ENCODE measurements at regions not wholly inside any gene's neighbourhood (a gene's known extent, or its start where the extent isn't known, plus 50 kb on each side); places are given as distances from the start of the nearest gene placed in this dataset.
A peak's percentile ranks its signal among the peaks of the same experiment; 100 is the strongest.

DNA sequence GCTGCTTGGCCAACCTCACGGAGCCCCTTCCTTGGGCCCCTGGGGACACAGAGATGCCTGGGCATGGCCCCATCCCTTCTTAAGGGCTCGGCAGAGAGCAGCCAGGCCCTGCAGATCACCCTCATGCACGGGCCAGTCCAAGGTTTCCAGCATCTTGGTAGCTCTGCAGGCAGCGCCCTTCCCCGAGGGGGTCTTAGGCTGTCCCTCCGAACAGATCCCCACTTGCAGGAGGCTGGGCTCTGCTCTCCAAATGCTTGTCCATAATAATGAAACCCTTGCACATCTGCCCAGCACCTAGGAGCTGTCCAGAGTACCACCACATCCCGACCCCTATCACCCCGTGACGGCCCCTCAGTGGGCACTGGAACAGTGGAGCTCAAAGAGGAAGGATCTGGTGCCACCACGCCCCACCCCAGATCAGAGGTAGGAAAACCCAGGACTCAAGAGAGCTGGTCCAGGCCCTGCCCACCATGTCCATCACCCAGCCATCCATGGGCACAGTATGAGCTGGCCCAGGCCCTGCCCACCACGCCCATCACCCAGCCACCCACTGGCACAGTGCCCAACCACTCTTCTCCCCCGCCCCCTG lies 92.5 kb upstream of the PRR5 start (continued):
- TF ChIP-seq, protein P1, sequence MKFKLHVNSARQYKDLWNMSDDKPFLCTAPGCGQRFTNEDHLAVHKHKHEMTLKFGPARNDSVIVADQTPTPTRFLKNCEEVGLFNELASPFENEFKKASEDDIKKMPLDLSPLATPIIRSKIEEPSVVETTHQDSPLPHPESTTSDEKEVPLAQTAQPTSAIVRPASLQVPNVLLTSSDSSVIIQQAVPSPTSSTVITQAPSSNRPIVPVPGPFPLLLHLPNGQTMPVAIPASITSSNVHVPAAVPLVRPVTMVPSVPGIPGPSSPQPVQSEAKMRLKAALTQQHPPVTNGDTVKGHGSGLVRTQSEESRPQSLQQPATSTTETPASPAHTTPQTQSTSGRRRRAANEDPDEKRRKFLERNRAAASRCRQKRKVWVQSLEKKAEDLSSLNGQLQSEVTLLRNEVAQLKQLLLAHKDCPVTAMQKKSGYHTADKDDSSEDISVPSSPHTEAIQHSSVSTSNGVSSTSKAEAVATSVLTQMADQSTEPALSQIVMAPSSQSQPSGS (CRISPR knock-in tag; IDR thresholded peaks at IDR 0.05; ENCODE audit: borderline replicate concordance, low read depth): no peak
- TF ChIP-seq RORB (CRISPR knock-in tag; IDR thresholded peaks at IDR 0.05) (no peak), MXD4 (CRISPR knock-in tag; IDR thresholded peaks at IDR 0.05; ENCODE audit: borderline replicate concordance) (no peak), SP1 (CRISPR knock-in tag; conservative IDR thresholded peaks at IDR 0.05) (no peak)
- TF ChIP-seq, protein P2, sequence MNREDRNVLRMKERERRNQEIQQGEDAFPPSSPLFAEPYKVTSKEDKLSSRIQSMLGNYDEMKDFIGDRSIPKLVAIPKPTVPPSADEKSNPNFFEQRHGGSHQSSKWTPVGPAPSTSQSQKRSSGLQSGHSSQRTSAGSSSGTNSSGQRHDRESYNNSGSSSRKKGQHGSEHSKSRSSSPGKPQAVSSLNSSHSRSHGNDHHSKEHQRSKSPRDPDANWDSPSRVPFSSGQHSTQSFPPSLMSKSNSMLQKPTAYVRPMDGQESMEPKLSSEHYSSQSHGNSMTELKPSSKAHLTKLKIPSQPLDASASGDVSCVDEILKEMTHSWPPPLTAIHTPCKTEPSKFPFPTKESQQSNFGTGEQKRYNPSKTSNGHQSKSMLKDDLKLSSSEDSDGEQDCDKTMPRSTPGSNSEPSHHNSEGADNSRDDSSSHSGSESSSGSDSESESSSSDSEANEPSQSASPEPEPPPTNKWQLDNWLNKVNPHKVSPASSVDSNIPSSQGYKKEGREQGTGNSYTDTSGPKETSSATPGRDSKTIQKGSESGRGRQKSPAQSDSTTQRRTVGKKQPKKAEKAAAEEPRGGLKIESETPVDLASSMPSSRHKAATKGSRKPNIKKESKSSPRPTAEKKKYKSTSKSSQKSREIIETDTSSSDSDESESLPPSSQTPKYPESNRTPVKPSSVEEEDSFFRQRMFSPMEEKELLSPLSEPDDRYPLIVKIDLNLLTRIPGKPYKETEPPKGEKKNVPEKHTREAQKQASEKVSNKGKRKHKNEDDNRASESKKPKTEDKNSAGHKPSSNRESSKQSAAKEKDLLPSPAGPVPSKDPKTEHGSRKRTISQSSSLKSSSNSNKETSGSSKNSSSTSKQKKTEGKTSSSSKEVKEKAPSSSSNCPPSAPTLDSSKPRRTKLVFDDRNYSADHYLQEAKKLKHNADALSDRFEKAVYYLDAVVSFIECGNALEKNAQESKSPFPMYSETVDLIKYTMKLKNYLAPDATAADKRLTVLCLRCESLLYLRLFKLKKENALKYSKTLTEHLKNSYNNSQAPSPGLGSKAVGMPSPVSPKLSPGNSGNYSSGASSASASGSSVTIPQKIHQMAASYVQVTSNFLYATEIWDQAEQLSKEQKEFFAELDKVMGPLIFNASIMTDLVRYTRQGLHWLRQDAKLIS (CRISPR knock-in tag; IDR thresholded peaks at IDR 0.05; ENCODE audit: borderline replicate concordance): no peak
- TF ChIP-seq, protein P3, sequence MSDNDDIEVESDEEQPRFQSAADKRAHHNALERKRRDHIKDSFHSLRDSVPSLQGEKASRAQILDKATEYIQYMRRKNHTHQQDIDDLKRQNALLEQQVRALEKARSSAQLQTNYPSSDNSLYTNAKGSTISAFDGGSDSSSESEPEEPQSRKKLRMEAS (CRISPR knock-in tag; IDR thresholded peaks at IDR 0.05): no peak

DNA sequence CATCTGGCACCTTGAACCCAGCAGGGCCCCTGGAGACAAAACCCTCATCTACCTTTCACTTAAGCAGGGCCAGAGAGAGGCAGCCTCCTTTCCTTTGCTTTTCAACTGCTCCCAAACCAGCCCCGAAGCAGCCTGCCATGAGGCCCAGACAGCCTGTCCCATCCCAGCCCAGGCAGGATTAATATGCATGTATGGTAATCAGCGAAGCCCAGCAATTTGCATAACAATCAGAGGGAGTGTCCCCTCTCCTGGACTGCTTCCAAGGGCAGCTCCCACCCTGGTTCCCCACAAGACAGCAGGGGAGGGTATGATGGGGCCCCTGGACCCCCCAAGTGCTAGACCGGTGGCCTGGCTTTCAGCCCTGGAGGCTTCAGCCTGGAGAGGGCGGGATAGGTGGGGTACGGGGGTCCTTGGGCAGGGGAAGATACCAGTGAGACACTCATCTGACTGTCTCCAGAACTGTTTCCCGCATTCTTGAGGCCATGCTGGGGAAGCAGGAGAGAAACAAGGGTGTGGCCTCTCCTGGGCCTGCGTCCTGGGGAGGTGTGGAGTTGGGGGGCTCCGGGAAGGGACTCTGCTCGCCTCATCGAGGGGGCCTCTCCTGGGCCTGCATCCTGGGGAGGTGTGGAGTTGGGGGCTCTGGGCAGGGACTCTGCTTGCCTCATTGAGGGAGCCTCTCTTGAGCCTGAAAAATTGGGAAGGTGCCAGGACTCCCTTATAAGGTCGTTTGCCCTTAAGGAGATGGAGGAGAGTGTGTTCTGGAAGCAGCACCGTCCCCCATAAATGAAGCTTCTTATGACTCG lies 93.2 kb upstream of the PRR5 start:
- H3K36me3 Mint-ChIP-seq: peaks cover 27% of the 10 kb centered on the region
- DNase-seq (ENCODE audit: low spot score) (no peak), ATAC-seq (peak; percentile 51; the same call in 1 of the 2 replicates)
- peaks cover 6% of the 10 kb centered on the region; the same call in 1 of the 2 replicates for H3K4me1 Mint-ChIP-seq
- POLR2A ChIA-PET: no interaction called here
- H3K27me3 Mint-ChIP-seq (ENCODE audit: low read depth): peaks cover 7% of the 10 kb centered on the region; the same call in 1 of the 2 replicates
- CTCF ChIA-PET: interaction anchor here (1.1 kb wide), 1 partner anchor 12 kb away, joined by 3 read pairs; no protein-coding TSS in a partner anchor
- H3K9me3 Mint-ChIP-seq: peaks cover 26% of the 10 kb centered on the region
- no peak overlapping the region for H3K27ac Mint-ChIP-seq
- TF ChIP-seq, protein P4, sequence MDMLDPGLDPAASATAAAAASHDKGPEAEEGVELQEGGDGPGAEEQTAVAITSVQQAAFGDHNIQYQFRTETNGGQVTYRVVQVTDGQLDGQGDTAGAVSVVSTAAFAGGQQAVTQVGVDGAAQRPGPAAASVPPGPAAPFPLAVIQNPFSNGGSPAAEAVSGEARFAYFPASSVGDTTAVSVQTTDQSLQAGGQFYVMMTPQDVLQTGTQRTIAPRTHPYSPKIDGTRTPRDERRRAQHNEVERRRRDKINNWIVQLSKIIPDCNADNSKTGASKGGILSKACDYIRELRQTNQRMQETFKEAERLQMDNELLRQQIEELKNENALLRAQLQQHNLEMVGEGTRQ (CRISPR knock-in tag; IDR thresholded peaks at IDR 0.05): no peak
- TF ChIP-seq, protein P5, sequence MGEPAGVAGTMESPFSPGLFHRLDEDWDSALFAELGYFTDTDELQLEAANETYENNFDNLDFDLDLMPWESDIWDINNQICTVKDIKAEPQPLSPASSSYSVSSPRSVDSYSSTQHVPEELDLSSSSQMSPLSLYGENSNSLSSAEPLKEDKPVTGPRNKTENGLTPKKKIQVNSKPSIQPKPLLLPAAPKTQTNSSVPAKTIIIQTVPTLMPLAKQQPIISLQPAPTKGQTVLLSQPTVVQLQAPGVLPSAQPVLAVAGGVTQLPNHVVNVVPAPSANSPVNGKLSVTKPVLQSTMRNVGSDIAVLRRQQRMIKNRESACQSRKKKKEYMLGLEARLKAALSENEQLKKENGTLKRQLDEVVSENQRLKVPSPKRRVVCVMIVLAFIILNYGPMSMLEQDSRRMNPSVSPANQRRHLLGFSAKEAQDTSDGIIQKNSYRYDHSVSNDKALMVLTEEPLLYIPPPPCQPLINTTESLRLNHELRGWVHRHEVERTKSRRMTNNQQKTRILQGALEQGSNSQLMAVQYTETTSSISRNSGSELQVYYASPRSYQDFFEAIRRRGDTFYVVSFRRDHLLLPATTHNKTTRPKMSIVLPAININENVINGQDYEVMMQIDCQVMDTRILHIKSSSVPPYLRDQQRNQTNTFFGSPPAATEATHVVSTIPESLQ (CRISPR knock-in tag; IDR thresholded peaks at IDR 0.05): no peak
- TF ChIP-seq, protein P6, sequence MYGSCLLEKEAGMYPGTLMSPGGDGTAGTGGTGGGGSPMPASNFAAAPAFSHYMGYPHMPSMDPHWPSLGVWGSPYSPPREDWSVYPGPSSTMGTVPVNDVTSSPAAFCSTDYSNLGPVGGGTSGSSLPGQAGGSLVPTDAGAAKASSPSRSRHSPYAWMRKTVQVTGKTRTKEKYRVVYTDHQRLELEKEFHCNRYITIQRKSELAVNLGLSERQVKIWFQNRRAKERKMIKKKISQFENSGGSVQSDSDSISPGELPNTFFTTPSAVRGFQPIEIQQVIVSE (CRISPR knock-in tag; IDR thresholded peaks at IDR 0.05; ENCODE audit: borderline replicate concordance): no peak
- TF ChIP-seq, protein P3 (CRISPR knock-in tag; IDR thresholded peaks at IDR 0.05): no peak
- no peak for TF ChIP-seq MYBL2 (CRISPR knock-in tag; IDR thresholded peaks at IDR 0.05)
- no peak for TF ChIP-seq ETV6 (CRISPR knock-in tag; IDR thresholded peaks at IDR 0.05)
- TF ChIP-seq ZNF416 (CRISPR knock-in tag; IDR thresholded peaks at IDR 0.05): no peak
- no peak overlapping the region for H3K4me3 Mint-ChIP-seq

Data from WTC11 (cell line).